GM21515 (cell line): ENCODE measurements at regions not wholly inside any gene's neighbourhood (a gene's known extent, or its start where the extent isn't known, plus 50 kb on each side); places are given as distances from the start of the nearest gene placed in this dataset.
"Not testable (repeated sequence)": the region's sequence is repeated elsewhere in the genome, so short reads cannot be mapped to it uniquely, and the experiment has no call there.

ENCODE experiments used
- ATAC-seq: cut with Tn5 transposase; IDR thresholded peaks from one replicate; pipeline ENCODE4 v1.9.1; 2021; ENCODE audit not compliant: unreplicated experiment

GRCh38 chr3:103136621-103137020 lies 701.8 kb downstream of the ZPLD1 start:
- ATAC-seq = no peak

- ATAC-seq = no peak
Observed at GRCh38 chr3:103137830-103138229, 703.0 kb downstream of the ZPLD1 start.

- no peak for ATAC-seq
Observed at GRCh38 chr3:103158183-103158582, 723.4 kb downstream of the ZPLD1 start.

GRCh38 chr3:103166890-103167289 lies 732.1 kb downstream of the ZPLD1 start:
- no peak for ATAC-seq

- ATAC-seq = no peak
Observed at GRCh38 chr3:103167850-103168249, 733.0 kb downstream of the ZPLD1 start.

- ATAC-seq = no peak
Observed at GRCh38 chr3:103169289-103169688, 734.5 kb downstream of the ZPLD1 start.

GRCh38 chr3:103170651-103171050 lies 735.8 kb downstream of the ZPLD1 start:
- no peak for ATAC-seq

- ATAC-seq = no peak
Observed at GRCh38 chr3:103173940-103174339, 739.1 kb downstream of the ZPLD1 start.

- no peak for ATAC-seq
Observed at GRCh38 chr3:103181160-103181559, 746.3 kb downstream of the ZPLD1 start.

- ATAC-seq = no peak
Observed at GRCh38 chr3:103184772-103185171, 750.0 kb downstream of the ZPLD1 start.

- no peak for ATAC-seq
Observed at GRCh38 chr3:103189941-103190340, 755.1 kb downstream of the ZPLD1 start.

GRCh38 chr3:103195216-103195615 lies 760.4 kb downstream of the ZPLD1 start:
- no peak for ATAC-seq

GRCh38 chr3:103203441-103203840 lies 768.6 kb downstream of the ZPLD1 start:
- ATAC-seq = no peak

- ATAC-seq = no peak
Observed at GRCh38 chr3:103210583-103210982, 775.8 kb downstream of the ZPLD1 start.

GRCh38 chr3:103218146-103218545 lies 783.3 kb downstream of the ZPLD1 start:
- ATAC-seq = peak; percentile 100

GRCh38 chr3:103218793-103219192 lies 784.0 kb downstream of the ZPLD1 start:
- peak; percentile 29 for ATAC-seq

- no peak for ATAC-seq
Observed at GRCh38 chr3:103227651-103228050, 792.8 kb downstream of the ZPLD1 start.

- ATAC-seq = no peak
Observed at GRCh38 chr3:103247459-103247858, 812.6 kb downstream of the ZPLD1 start.

GRCh38 chr3:103254827-103255226 lies 820.0 kb downstream of the ZPLD1 start:
- ATAC-seq = not testable (repeated sequence)

GRCh38 chr3:103269287-103269686 lies 834.5 kb downstream of the ZPLD1 start:
- ATAC-seq = no peak

- no peak for ATAC-seq
Observed at GRCh38 chr3:103271575-103271974, 836.8 kb downstream of the ZPLD1 start.

GRCh38 chr3:103295974-103296570 lies 861.3 kb downstream of the ZPLD1 start:
- ATAC-seq = no peak

GRCh38 chr3:103297502-103297901 lies 862.7 kb downstream of the ZPLD1 start:
- ATAC-seq = not testable (repeated sequence)
